AG10803 (cell line): ENCODE measurements at regions not wholly inside any gene's neighbourhood (a gene's known extent, or its start where the extent isn't known, plus 50 kb on each side); places are given as distances from the start of the nearest gene placed in this dataset.

Experiments used
- DNase-seq: peaks from one replicate; pipeline ENCODE4 v3.0.0; 2010; ENCODE audit warnings: low read depth
- H3K4me3 ChIP-seq: 2 replicates; pipeline ENCODE4 v1.5.1; 2011; ENCODE audit warnings: mild to moderate bottlenecking, low read length, control low read depth
- CTCF ChIP-seq: conservative IDR thresholded peaks from 2 replicates; pipeline ENCODE4 v1.5.1; 2011; ENCODE audit warnings: mild to moderate bottlenecking, low read length, control low read depth, inconsistent platforms

GRCh38 chr13:30128095-30128494, 179.3 kb downstream of the KATNAL1 start:
- no peak for DNase-seq
- TF ChIP-seq CTCF: no peak
- no peak overlapping the region for H3K4me3 ChIP-seq

- TF ChIP-seq CTCF: no peak
- DNase-seq: peak; percentile 26
- H3K4me3 ChIP-seq: no peak overlapping the region
These were observed 180.4 kb downstream of the KATNAL1 start for GRCh38 chr13:30126903-30127428.

- H3K4me3 ChIP-seq: no peak overlapping the region
- DNase-seq: peak; percentile 93
- no peak for TF ChIP-seq CTCF
These were observed 181.8 kb downstream of the KATNAL1 start for GRCh38 chr13:30125422-30126073.

- no peak for DNase-seq
- no peak overlapping the region for H3K4me3 ChIP-seq
- TF ChIP-seq CTCF: no peak
These were observed 183.1 kb downstream of the KATNAL1 start for GRCh38 chr13:30124131-30124768.

- H3K4me3 ChIP-seq: no peak overlapping the region
- no peak for DNase-seq
- TF ChIP-seq CTCF: no peak
These were observed 183.8 kb downstream of the KATNAL1 start for GRCh38 chr13:30123575-30123974.

GRCh38 chr13:30121666-30122065, 185.7 kb downstream of the KATNAL1 start:
- DNase-seq: no peak
- no peak overlapping the region for H3K4me3 ChIP-seq
- TF ChIP-seq CTCF: no peak

GRCh38 chr13:30121244-30121643, 186.1 kb downstream of the KATNAL1 start:
- TF ChIP-seq CTCF: no peak
- no peak for DNase-seq

More at GRCh38 chr13:30121244-30121643, 186.1 kb downstream of the KATNAL1 start:
- H3K4me3 ChIP-seq: no peak overlapping the region
